Renal pelvis (tissue), 1 donor: ENCODE measurements at regions not wholly inside any gene's neighbourhood (a gene's known extent, or its start where the extent isn't known, plus 50 kb on each side); places are given as distances from the start of the nearest gene placed in this dataset.

Experiments used
- DNase-seq: peaks from one replicate; pipeline ENCODE4 v3.0.0-alpha.2; 2013

DNA sequence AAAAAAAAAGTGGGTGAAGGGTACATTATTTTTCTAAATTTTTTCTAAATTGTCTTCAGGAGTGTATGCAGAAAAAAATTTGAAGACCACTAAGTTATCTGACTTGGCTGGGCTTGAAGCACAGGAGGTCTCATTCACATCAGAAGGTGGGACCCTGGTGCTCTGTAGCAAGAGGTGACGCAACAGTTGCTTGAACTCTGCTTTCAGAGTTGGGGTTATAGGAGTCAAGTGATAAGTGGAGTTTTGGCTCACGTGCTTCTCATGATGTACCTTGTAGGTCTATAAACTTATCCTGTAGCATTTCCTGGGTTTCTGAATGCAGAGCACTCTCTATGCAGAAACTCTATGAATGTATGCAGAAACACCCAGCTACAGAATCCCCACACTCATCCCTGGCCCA is 58.5 kb upstream of the FOXC1 start:
- no peak for DNase-seq

- no peak for DNase-seq
These were observed 57.4 kb upstream of the FOXC1 start for GRCh38 chr6:1552296-1552761.

DNA sequence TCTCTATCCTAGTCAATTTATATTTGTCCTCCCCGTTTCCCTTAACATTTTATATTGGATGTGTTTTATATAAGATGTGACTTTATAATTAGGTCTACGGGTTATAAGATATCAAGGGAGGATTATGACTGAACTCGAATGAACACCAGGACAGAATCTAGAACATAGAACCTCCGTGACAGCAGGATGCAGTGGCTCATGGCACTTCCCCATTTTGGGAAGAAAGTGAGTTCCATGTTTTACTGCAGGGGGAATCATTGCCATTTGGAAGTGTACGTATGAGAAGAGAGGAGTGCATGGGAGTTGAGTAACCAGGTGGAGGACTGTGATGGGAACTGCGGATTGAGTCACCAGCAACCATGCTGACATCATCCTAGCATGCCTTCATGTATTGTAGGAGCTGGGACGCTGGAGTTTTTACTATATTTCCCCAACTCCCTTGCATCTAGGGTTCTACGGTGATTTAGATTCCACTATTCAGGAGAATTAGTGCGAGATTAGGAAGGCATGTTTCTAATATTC is 56.1 kb upstream of the FOXC1 start:
- no peak for DNase-seq

DNA sequence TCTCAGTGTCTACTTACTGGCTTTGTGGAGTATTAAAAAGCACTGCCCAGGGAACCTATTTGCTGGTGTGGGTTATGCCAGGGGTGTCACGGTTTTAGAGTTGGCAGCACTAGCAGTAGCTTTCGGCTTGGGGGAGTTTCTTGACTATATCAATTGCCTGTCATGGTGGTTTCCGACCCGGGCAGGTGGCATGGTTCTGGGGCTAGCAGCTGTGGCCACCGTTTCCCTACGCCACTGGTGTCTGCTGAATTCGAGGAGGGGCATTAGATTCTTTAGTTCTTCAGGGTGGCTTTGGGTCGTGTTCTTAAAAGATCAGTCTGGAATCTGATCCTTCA is 55.6 kb upstream of the FOXC1 start:
- DNase-seq = no peak

- DNase-seq = peak; percentile 57
These were observed 55.0 kb upstream of the FOXC1 start for GRCh38 chr6:1554476-1555310.

GRCh38 chr6:1558388-1558787 is 51.3 kb upstream of the FOXC1 start:
- no peak for DNase-seq
